ENCODE measurements at regions not wholly inside any gene's neighbourhood (a gene's known extent, or its start where the extent isn't known, plus 50 kb on each side); places are given as distances from the start of the nearest gene placed in this dataset.

- no peak for DNase-seq
- Histone ChIP-seq H3K9me3 (ENCODE audit: control insufficient read depth in 2 of 3, insufficient read depth in 1 of 3, low read length in 3 of 3) (peaks cover 0 to 15% (median 2%) of the 10 kb centered on the region in 3 donors), H3K4me1 (ENCODE audit: control insufficient read depth in 2 of 3, insufficient read depth in 2 of 3, low read depth in 1 of 3, low read length in 3 of 3) (no peaks in the 10 kb centered on the region), H3K36me3 (ENCODE audit: control insufficient read depth in 2 of 3, insufficient read depth in 3 of 3, low read length in 3 of 3) (no peaks in the 10 kb centered on the region), H3K27me3 (ENCODE audit: control insufficient read depth, insufficient read depth, low read length) (no peaks in the 10 kb centered on the region), H3K27ac (ENCODE audit: low read depth in 2 of 2, low read length in 2 of 2) (no peak overlapping the region), H3K9ac (ENCODE audit: low read length in 3 of 3) (no peak overlapping the region), H3K4me3 (ENCODE audit: low read length in 3 of 3) (no peak overlapping the region)
- intact Hi-C loops (cut with DNase I), result no loop called here
- no peak for FAIRE-seq
- no peak for TF ChIP-seq CTCF (IDR thresholded peaks at IDR 0.05; ENCODE audit: borderline replicate concordance, extremely low read depth, insufficient read depth)
These were observed 438.1 kb upstream of the CDH9 start for GRCh38 chr5:27476356-27476988.

GRCh38 chr5:27475063-27475462, 436.7 kb upstream of the CDH9 start:
- no peak for TF ChIP-seq CTCF (IDR thresholded peaks at IDR 0.05; ENCODE audit: borderline replicate concordance, extremely low read depth, insufficient read depth)
- Histone ChIP-seq H3K4me1 (ENCODE audit: control insufficient read depth in 2 of 3, insufficient read depth in 2 of 3, low read depth in 1 of 3, low read length in 3 of 3) (no peaks in the 10 kb centered on the region), H3K27ac (ENCODE audit: low read depth in 2 of 2, low read length in 2 of 2) (no peak overlapping the region), H3K9ac (ENCODE audit: low read length in 3 of 3) (no peak overlapping the region), H3K27me3 (ENCODE audit: control insufficient read depth, insufficient read depth, low read length) (no peaks in the 10 kb centered on the region), H3K4me3 (ENCODE audit: low read length in 3 of 3) (no peak overlapping the region), H3K36me3 (ENCODE audit: control insufficient read depth in 2 of 3, insufficient read depth in 3 of 3, low read length in 3 of 3) (no peaks in the 10 kb centered on the region), H3K9me3 (ENCODE audit: control insufficient read depth in 2 of 3, insufficient read depth in 1 of 3, low read length in 3 of 3) (peaks cover 0 to 15% (median 2%) of the 10 kb centered on the region in 3 donors)
- no peak for FAIRE-seq
- no peak for DNase-seq
- intact Hi-C loops (cut with DNase I), result no loop called here

- TF ChIP-seq CTCF (IDR thresholded peaks at IDR 0.05; ENCODE audit: borderline replicate concordance, extremely low read depth, insufficient read depth), result no peak
- Histone ChIP-seq H3K9ac (ENCODE audit: low read length in 3 of 3) (no peak overlapping the region), H3K27me3 (ENCODE audit: control insufficient read depth, insufficient read depth, low read length) (no peaks in the 10 kb centered on the region), H3K9me3 (ENCODE audit: control insufficient read depth in 2 of 3, insufficient read depth in 1 of 3, low read length in 3 of 3) (peaks cover 0 to 15% (median 2%) of the 10 kb centered on the region in 3 donors), H3K27ac (ENCODE audit: low read depth in 2 of 2, low read length in 2 of 2) (no peak overlapping the region), H3K4me3 (ENCODE audit: low read length in 3 of 3) (no peak overlapping the region), H3K4me1 (ENCODE audit: control insufficient read depth in 2 of 3, insufficient read depth in 2 of 3, low read depth in 1 of 3, low read length in 3 of 3) (no peaks in the 10 kb centered on the region), H3K36me3 (ENCODE audit: control insufficient read depth in 2 of 3, insufficient read depth in 3 of 3, low read length in 3 of 3) (no peaks in the 10 kb centered on the region)
- DNase-seq (no peak), FAIRE-seq (no peak)
- intact Hi-C loops (cut with DNase I), result no loop called here
These were observed 436.0 kb upstream of the CDH9 start for GRCh38 chr5:27474395-27474794.

GRCh38 chr5:27474047-27474309, 435.6 kb upstream of the CDH9 start:
- no peaks in the 10 kb centered on the region for H3K36me3 ChIP-seq (ENCODE audit: control insufficient read depth in 2 of 3, insufficient read depth in 3 of 3, low read length in 3 of 3)
- peaks cover 0 to 15% (median 2%) of the 10 kb centered on the region in 3 donors for H3K9me3 ChIP-seq (ENCODE audit: control insufficient read depth in 2 of 3, insufficient read depth in 1 of 3, low read length in 3 of 3)
- H3K27ac ChIP-seq (ENCODE audit: low read depth in 2 of 2, low read length in 2 of 2), result no peak overlapping the region
- DNase-seq (no peak), FAIRE-seq (no peak)
- H3K4me1 ChIP-seq (ENCODE audit: control insufficient read depth in 2 of 3, insufficient read depth in 2 of 3, low read depth in 1 of 3, low read length in 3 of 3), result no peaks in the 10 kb centered on the region
- TF ChIP-seq CTCF (IDR thresholded peaks at IDR 0.05; ENCODE audit: borderline replicate concordance, extremely low read depth, insufficient read depth), result no peak
- H3K9ac ChIP-seq (ENCODE audit: low read length in 3 of 3), result no peak overlapping the region
- H3K4me3 ChIP-seq (ENCODE audit: low read length in 3 of 3), result no peak overlapping the region
- intact Hi-C loops (cut with DNase I), result no loop called here
- no peaks in the 10 kb centered on the region for H3K27me3 ChIP-seq (ENCODE audit: control insufficient read depth, insufficient read depth, low read length)
